Gastroesophageal sphincter (tissue), 3 donors: ENCODE measurements at regions not wholly inside any gene's neighbourhood (a gene's known extent, or its start where the extent isn't known, plus 50 kb on each side); places are given as distances from the start of the nearest gene placed in this dataset.

Source experiments
- EP300 ChIP-seq: sonication (generic); formaldehyde crosslinking; IDR thresholded peaks from one replicate; pipeline ENCODE4 v1.6.1; 2017; ENCODE audit warnings: antibody characterized with exemption, mild to moderate bottlenecking
- POLR2A ChIP-seq, 2 donors: fragments of 450-650 bp; IDR thresholded peaks; one replicate each; pipeline ENCODE4 v1.6.1; 2017; ENCODE audit warnings: antibody characterized with exemption in 2 of 2, mild to moderate bottlenecking in 2 of 2, moderate library complexity in 1 of 2
- POLR2AphosphoS5 ChIP-seq: sonication (generic); formaldehyde crosslinking; IDR thresholded peaks from one replicate; pipeline ENCODE4 v1.6.1; 2017; ENCODE audit warnings: antibody characterized with exemption
- TF ChIP-seq, protein P1 (sequence below), 4 experiments: fragments of 200-600 bp in 2 of 4; fragments of 450-650 bp in 2 of 4; sonication (generic) in 1 of 4; IDR thresholded peaks; one replicate each; pipeline ENCODE4 v1.5.1; 2017 to 2019; ENCODE audit warnings: antibody characterized with exemption in 4 of 4, mild to moderate bottlenecking in 2 of 4, moderate library complexity in 2 of 4

DNA sequence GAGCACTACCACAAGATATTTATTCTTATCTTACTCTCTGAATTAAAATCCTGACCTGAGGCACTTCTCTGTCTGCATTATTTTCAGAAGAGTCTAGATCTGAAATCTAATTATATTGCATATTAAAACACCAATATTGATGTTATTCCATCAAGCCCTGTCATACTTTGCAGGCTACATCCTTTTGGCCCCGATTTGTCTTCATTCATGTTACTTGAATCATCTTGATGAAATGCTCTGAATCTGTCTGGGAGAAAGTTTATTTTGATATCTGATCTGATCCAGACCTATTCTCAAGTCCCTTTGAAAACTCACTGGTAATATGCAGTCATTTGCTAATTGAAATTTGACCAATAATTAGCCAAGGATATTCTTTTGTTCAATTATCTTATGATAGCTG lies 79.9 kb downstream of the BBS10 start:
- TF ChIP-seq, protein P1, sequence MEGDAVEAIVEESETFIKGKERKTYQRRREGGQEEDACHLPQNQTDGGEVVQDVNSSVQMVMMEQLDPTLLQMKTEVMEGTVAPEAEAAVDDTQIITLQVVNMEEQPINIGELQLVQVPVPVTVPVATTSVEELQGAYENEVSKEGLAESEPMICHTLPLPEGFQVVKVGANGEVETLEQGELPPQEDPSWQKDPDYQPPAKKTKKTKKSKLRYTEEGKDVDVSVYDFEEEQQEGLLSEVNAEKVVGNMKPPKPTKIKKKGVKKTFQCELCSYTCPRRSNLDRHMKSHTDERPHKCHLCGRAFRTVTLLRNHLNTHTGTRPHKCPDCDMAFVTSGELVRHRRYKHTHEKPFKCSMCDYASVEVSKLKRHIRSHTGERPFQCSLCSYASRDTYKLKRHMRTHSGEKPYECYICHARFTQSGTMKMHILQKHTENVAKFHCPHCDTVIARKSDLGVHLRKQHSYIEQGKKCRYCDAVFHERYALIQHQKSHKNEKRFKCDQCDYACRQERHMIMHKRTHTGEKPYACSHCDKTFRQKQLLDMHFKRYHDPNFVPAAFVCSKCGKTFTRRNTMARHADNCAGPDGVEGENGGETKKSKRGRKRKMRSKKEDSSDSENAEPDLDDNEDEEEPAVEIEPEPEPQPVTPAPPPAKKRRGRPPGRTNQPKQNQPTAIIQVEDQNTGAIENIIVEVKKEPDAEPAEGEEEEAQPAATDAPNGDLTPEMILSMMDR (IDR thresholded peaks at IDR 0.05) = no peak
- no peak for TF ChIP-seq POLR2AphosphoS5
- no peak for TF ChIP-seq POLR2A (IDR thresholded peaks at IDR 0.05)
- no peak for TF ChIP-seq EP300
